ENCODE measurements at regions not wholly inside any gene's neighbourhood (a gene's known extent, or its start where the extent isn't known, plus 50 kb on each side); places are given as distances from the start of the nearest gene placed in this dataset.

GRCh38 chr2:62374301-62375112 lies 131.5 kb downstream of the TMEM17 start:
- Histone ChIP-seq H3K4me1 (ENCODE audit: control insufficient read depth, insufficient read depth, low read length) (no peaks in the 10 kb centered on the region), H3K4me3 (ENCODE audit: low read length) (no peak overlapping the region), H3K9me3 (replicated peaks; ENCODE audit: control insufficient read depth, low read depth, low read length) (peaks cover 3% of the 10 kb centered on the region), H3K36me3 (ENCODE audit: control insufficient read depth, insufficient read depth, low read length) (no peaks in the 10 kb centered on the region), H3K27me3 (ENCODE audit: control insufficient read depth, insufficient read depth, low read length) (no peaks in the 10 kb centered on the region), H3K27ac (ENCODE audit: low read length) (no peak overlapping the region)
- DNase-seq = no peak

- 100% methylated on average over 5 of the region's 7 CpGs for WGBS (ENCODE audit: insufficient coverage)
- no peaks in the 10 kb centered on the region for H3K36me3 ChIP-seq (ENCODE audit: control insufficient read depth, insufficient read depth, low read length)
- H3K27ac ChIP-seq (ENCODE audit: low read length) = no peak overlapping the region
- H3K9me3 ChIP-seq (replicated peaks; ENCODE audit: control insufficient read depth, low read depth, low read length) = peaks cover 3% of the 10 kb centered on the region
- H3K4me1 ChIP-seq (ENCODE audit: control insufficient read depth, insufficient read depth, low read length) = no peaks in the 10 kb centered on the region
- H3K4me3 ChIP-seq (ENCODE audit: low read length) = no peak overlapping the region
- H3K27me3 ChIP-seq (ENCODE audit: control insufficient read depth, insufficient read depth, low read length) = no peaks in the 10 kb centered on the region
- no peak for DNase-seq
Measured at GRCh38 chr2:62372824-62373223, 133.2 kb downstream of the TMEM17 start.

- Histone ChIP-seq H3K9me3 (replicated peaks; ENCODE audit: control insufficient read depth, low read depth, low read length) (peaks cover 3% of the 10 kb centered on the region), H3K36me3 (ENCODE audit: control insufficient read depth, insufficient read depth, low read length) (no peaks in the 10 kb centered on the region), H3K27me3 (ENCODE audit: control insufficient read depth, insufficient read depth, low read length) (no peaks in the 10 kb centered on the region), H3K4me1 (ENCODE audit: control insufficient read depth, insufficient read depth, low read length) (no peaks in the 10 kb centered on the region), H3K27ac (ENCODE audit: low read length) (no peak overlapping the region), H3K4me3 (ENCODE audit: low read length) (no peak overlapping the region)
- WGBS (ENCODE audit: insufficient coverage) = 80% methylated on average over 1 of the region's 3 CpGs
- no peak for DNase-seq
Measured at GRCh38 chr2:62370321-62371250, 135.4 kb downstream of the TMEM17 start.

- Histone ChIP-seq H3K9me3 (replicated peaks; ENCODE audit: control insufficient read depth, low read depth, low read length) (peaks cover 3% of the 10 kb centered on the region), H3K4me3 (ENCODE audit: low read length) (no peak overlapping the region), H3K4me1 (ENCODE audit: control insufficient read depth, insufficient read depth, low read length) (no peaks in the 10 kb centered on the region), H3K27ac (ENCODE audit: low read length) (no peak overlapping the region), H3K36me3 (ENCODE audit: control insufficient read depth, insufficient read depth, low read length) (no peaks in the 10 kb centered on the region), H3K27me3 (ENCODE audit: control insufficient read depth, insufficient read depth, low read length) (no peaks in the 10 kb centered on the region)
- 78% methylated on average over 2 of the region's 4 CpGs for WGBS (ENCODE audit: insufficient coverage)
- no peak for DNase-seq
Measured at GRCh38 chr2:62369541-62370202, 136.3 kb downstream of the TMEM17 start.

- 42% methylated on average over 8 of the region's 11 CpGs for WGBS (ENCODE audit: insufficient coverage)
- Histone ChIP-seq H3K4me3 (ENCODE audit: low read length) (no peak overlapping the region), H3K27me3 (ENCODE audit: control insufficient read depth, insufficient read depth, low read length) (no peaks in the 10 kb centered on the region), H3K4me1 (ENCODE audit: control insufficient read depth, insufficient read depth, low read length) (no peaks in the 10 kb centered on the region), H3K9me3 (replicated peaks; ENCODE audit: control insufficient read depth, low read depth, low read length) (peaks cover 3% of the 10 kb centered on the region), H3K36me3 (ENCODE audit: control insufficient read depth, insufficient read depth, low read length) (no peaks in the 10 kb centered on the region), H3K27ac (ENCODE audit: low read length) (no peak overlapping the region)
- DNase-seq = no peak
Measured at GRCh38 chr2:62364791-62365528, 141.0 kb downstream of the TMEM17 start.

GRCh38 chr2:62363166-62363565 lies 142.8 kb downstream of the TMEM17 start:
- Histone ChIP-seq H3K27me3 (ENCODE audit: control insufficient read depth, insufficient read depth, low read length) (no peaks in the 10 kb centered on the region), H3K9me3 (replicated peaks; ENCODE audit: control insufficient read depth, low read depth, low read length) (peaks cover 3% of the 10 kb centered on the region), H3K36me3 (ENCODE audit: control insufficient read depth, insufficient read depth, low read length) (no peaks in the 10 kb centered on the region), H3K4me1 (ENCODE audit: control insufficient read depth, insufficient read depth, low read length) (no peaks in the 10 kb centered on the region), H3K4me3 (ENCODE audit: low read length) (no peak overlapping the region), H3K27ac (ENCODE audit: low read length) (no peak overlapping the region)
- 75% methylated on average over 4 of the region's 5 CpGs for WGBS (ENCODE audit: insufficient coverage)
- no peak for DNase-seq

GRCh38 chr2:62362561-62362960 lies 143.4 kb downstream of the TMEM17 start:
- no peak overlapping the region for H3K4me3 ChIP-seq (ENCODE audit: low read length)
- WGBS (ENCODE audit: insufficient coverage) = 77% methylated on average over 5 of the region's 7 CpGs
- DNase-seq = no peak
- H3K9me3 ChIP-seq (replicated peaks; ENCODE audit: control insufficient read depth, low read depth, low read length) = peaks cover 3% of the 10 kb centered on the region
- H3K4me1 ChIP-seq (ENCODE audit: control insufficient read depth, insufficient read depth, low read length) = no peaks in the 10 kb centered on the region
- H3K36me3 ChIP-seq (ENCODE audit: control insufficient read depth, insufficient read depth, low read length) = no peaks in the 10 kb centered on the region
- H3K27ac ChIP-seq (ENCODE audit: low read length) = no peak overlapping the region
- no peaks in the 10 kb centered on the region for H3K27me3 ChIP-seq (ENCODE audit: control insufficient read depth, insufficient read depth, low read length)

- WGBS (ENCODE audit: insufficient coverage) = 88% methylated on average over 1 of the region's 2 CpGs
- no peaks in the 10 kb centered on the region for H3K36me3 ChIP-seq (ENCODE audit: control insufficient read depth, insufficient read depth, low read length)
- H3K9me3 ChIP-seq (replicated peaks; ENCODE audit: control insufficient read depth, low read depth, low read length) = peaks cover 3% of the 10 kb centered on the region
- H3K4me1 ChIP-seq (ENCODE audit: control insufficient read depth, insufficient read depth, low read length) = no peaks in the 10 kb centered on the region
- no peak overlapping the region for H3K4me3 ChIP-seq (ENCODE audit: low read length)
- H3K27me3 ChIP-seq (ENCODE audit: control insufficient read depth, insufficient read depth, low read length) = no peaks in the 10 kb centered on the region
- no peak overlapping the region for H3K27ac ChIP-seq (ENCODE audit: low read length)
- DNase-seq = no peak
Measured at GRCh38 chr2:62361964-62362363, 144.0 kb downstream of the TMEM17 start.

GRCh38 chr2:62354771-62355561 lies 151.0 kb downstream of the TMEM17 start:
- WGBS (ENCODE audit: insufficient coverage) = 17% methylated on average over 1 of the region's 9 CpGs
- DNase-seq = no peak
- no peaks in the 10 kb centered on the region for H3K27me3 ChIP-seq (ENCODE audit: control insufficient read depth, insufficient read depth, low read length)

More at GRCh38 chr2:62354771-62355561, 151.0 kb downstream of the TMEM17 start:
- H3K27ac ChIP-seq (ENCODE audit: low read length) = no peak overlapping the region
- no peaks in the 10 kb centered on the region for H3K4me1 ChIP-seq (ENCODE audit: control insufficient read depth, insufficient read depth, low read length)
- H3K36me3 ChIP-seq (ENCODE audit: control insufficient read depth, insufficient read depth, low read length) = no peaks in the 10 kb centered on the region
- H3K4me3 ChIP-seq (ENCODE audit: low read length) = no peak overlapping the region
- H3K9me3 ChIP-seq (replicated peaks; ENCODE audit: control insufficient read depth, low read depth, low read length) = peaks cover 3% of the 10 kb centered on the region

Data from muscle of leg (tissue), 3 donors.